NCI-H146 treated with DMSO at 0.1 percent for 48 hours (cell line): ENCODE measurements at regions not wholly inside any gene's neighbourhood (a gene's known extent, or its start where the extent isn't known, plus 50 kb on each side); places are given as distances from the start of the nearest gene placed in this dataset.

Experiments used
- DNase-seq: peaks from one replicate; lab custom pipeline; 2025; ENCODE audit not compliant: unreplicated experiment; lab: John Stamatoyannopoulos, UW

GRCh38 chr17:74070998-74071679 lies 132.3 kb upstream of the RPL38 start:
- no peak for DNase-seq

DNA sequence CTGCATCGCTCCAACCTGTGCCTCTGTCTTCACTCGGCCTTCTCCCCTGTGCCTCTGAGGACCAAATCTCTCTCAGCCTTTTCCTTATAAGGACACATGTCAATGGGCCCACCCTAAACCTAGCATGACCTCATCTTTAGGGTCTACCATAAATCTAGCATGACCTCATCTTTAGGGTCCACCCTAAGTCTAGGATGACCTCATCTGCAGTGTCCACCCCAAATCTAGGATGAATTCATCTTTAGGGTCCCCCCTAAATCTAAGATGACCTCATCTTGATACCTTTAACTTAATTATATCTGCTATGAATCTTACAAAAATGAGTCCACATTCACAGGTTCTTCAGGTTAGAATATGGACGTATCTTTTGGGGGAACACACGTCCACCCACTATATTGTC lies 131.1 kb upstream of the RPL38 start:
- no peak for DNase-seq

DNA sequence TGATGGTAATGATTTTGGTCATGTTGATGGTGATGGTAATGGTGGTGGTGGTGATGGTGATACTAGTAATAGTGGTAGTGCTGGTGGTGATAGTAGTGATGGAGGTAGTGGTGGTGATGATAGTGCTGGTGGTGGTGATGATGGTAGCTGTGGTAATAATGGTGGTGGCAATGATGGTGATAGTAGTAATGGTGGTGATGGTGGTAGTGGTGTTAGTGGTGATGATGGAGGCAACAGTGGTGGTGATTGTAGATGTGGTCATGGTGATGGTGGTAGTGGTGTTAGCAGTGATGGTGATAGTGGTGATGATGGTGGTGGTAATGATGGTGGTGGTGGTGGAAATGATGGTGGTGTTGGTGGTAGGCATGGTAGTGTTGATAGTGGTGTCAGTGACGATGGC lies 127.0 kb upstream of the RPL38 start:
- DNase-seq: no peak

GRCh38 chr17:74077231-74077630 lies 126.2 kb upstream of the RPL38 start:
- no peak for DNase-seq

DNA sequence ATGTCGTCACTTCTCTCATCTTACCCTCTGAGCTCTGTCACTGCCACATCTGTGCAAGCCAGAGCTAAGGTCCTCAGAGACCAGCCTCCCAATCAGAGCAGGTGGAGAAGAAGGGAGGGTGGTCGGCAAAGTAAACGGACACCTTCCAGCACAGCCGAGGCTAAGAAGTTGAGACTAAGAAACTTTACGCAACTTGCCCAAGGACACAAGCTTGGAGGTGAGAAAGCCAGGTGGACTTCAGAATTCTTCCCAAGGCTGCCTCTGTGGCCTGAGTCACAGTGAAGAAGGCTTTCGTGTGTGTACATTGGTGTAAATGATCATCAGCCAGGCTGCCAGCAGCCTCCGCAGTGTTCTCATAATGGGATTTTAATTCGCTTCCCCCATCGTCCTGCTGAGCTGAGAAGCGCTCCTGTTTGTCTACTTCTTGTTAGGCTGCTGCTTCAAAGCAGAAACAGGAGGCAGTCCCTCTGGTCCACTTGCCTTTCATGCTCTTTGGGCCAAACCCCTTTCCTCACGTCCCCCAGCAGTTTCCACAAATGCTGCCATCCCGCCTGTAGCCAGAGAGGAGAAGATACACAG lies 125.0 kb upstream of the RPL38 start:
- DNase-seq: peak; percentile 21

- no peak for DNase-seq
Observed at GRCh38 chr17:74079537-74080300, 123.8 kb upstream of the RPL38 start.

DNA sequence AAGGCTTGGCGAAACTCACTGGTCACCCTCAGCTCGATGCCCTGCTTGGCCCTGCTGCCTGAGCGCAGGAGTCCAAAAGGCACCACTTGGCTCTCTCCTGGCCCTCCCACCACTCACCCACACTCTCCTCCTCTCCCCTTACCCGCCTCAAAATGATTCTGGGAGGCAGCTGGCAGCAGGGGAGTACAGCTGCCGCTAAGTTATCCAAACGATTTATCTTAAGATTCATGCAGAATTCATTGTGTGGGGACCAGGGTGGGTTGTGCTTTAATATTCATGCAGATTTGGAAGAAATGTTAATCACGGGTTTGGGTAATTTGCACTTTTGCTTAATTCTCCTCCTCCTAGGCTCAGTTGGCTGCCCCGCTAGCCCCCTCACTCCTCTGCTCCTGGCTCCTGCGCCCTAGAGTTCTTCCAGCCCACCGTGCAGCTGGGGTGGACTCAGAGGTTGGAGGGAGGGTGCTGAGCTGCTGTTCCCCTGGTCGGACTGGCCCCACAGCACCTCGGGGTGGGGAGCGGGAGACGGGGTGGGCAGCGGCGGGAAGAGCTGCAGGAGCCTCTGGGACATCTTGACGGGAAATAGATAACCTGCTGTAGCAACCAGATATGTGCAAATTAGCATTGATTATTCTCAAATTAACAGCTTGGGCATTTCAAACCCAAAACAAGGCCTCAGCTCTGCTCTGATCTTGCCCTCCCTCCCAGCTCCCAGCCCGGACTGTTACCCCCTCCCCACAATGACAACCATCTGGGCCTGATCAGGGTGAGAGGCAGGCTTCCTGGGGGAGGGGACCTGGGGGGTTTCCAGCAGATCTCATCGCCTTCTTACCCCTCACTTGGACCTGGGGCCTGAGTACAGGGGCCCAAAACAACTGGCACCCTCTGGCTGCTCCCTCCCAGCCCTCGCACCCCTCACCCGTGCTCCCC lies 122.6 kb upstream of the RPL38 start:
- DNase-seq: no peak

- no peak for DNase-seq
Observed at GRCh38 chr17:74082886-74083285, 120.6 kb upstream of the RPL38 start.

DNA sequence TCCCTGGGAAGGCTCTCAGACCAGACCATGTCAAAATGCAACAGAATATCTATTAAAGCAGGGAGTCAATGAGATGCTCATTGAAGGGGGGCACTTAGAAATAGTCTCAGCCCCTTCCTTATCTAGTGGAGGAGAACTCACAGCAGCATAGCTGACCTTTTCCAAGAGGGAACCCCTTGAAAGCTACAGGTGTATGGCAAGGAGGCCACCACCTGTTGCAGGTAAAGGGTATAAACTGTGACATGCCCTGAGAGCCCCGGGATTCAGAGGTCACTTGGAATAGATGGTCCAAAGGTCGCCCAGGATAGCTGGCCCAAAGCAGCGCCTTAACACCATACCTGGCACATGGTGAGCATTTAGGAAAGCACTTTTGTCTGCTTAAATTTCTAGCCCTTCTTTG lies 120.2 kb upstream of the RPL38 start:
- DNase-seq: no peak

DNA sequence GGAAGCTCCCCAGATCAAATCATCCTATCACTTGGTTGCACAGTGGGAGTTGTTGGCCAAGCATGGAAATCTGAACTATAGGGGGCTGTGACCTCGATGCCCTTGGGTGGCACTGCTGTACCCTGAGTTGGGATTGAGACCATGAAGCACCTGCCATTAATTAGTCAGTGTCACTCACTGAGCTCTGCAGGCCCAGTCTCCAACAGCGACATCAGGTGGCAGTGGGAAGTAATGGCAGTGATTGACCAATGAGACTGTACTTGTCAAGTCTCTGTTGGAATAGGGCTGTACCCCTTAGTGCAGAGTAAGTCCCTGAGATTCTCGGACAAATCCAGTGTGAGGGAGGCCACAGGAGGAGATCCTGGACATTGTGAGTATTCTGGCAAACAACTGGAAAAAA lies 118.0 kb upstream of the RPL38 start:
- DNase-seq: no peak

DNA sequence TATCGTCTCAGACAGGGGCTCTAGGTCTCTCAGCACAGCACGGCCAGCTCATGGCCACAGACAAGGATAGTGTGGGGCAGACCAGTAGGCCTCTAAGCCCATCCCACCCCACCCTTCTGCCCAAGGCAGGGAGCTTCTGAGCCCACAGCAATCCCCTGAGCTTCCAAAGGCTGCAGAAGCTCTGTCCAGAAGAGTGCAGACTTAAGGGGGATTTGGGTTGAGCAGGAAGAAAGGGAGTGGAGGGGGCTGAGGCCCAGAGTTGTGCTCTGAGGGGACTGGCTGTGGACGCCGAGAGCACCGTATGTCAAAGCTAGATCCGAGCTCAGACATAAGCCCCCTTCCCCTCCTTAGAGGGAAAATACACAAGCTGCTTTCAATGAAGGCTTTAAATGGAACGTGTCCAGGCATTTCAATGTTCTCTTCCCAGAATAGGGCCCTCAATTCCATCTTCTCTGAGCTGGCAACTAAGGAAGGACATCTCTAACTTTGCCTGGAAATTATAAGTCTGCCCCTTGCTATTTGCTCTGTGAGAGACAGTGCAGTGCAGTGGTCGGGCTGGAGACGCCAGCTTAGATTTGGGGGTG lies 116.4 kb upstream of the RPL38 start:
- no peak for DNase-seq

- DNase-seq: no peak
Observed at GRCh38 chr17:74088285-74088933, 115.1 kb upstream of the RPL38 start.

- no peak for DNase-seq
Observed at GRCh38 chr17:74088934-74089329, 114.5 kb upstream of the RPL38 start.

GRCh38 chr17:74089380-74089779 lies 114.1 kb upstream of the RPL38 start:
- no peak for DNase-seq

DNA sequence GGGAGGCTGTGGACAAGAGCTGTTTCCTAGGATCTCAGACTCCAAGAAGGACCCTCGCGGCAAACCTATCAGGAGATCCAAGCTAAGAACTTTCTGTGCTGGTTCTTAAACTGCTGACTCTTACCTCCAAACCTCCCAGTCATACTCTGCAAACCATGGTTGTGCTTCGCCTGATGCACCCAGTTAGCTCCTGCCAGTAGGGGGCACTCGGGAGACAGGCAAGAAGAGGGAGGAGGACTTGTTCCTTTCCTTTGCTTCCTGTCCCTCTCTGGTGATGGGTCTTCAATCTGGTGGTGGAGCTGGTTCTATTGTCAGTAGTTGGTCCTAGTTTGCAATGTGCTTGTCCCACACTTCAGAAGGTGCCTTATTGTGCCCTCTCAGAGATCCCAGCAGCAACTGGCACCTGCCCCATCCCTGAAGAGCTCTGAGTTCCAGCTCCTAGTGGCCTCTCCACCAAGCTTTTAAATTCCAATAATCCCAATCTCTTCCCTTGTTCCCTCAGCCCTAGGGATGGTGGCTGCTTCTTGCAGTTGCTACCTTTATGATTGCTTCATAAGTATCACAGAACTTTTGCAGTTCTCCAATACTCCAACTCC lies 113.5 kb upstream of the RPL38 start:
- peak; percentile 16 for DNase-seq

- DNase-seq: no peak
Observed at GRCh38 chr17:74094651-74095050, 108.8 kb upstream of the RPL38 start.

DNA sequence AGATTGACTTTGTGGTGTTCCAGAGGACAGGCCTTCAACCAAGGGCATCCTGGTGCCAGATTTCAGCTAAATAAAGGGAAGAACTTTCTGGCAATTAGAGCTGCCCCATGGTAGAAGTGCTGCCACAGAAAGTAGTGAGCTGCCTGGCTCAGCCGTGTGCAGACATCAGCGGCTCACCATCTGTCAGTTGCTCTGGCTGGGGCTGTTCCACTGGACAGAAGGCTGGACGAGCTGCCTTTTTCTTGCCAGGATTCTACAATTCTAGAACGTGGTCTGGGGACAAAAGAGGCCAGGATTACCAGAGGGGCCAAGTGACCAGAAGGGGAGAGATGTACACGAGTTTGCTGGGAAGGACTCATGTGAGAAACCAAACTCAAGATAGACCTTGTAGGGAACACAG lies 107.0 kb upstream of the RPL38 start:
- no peak for DNase-seq

- no peak for DNase-seq
Observed at GRCh38 chr17:74097450-74098135, 105.9 kb upstream of the RPL38 start.
